NAMALWA (cell line): ENCODE measurements at regions not wholly inside any gene's neighbourhood (a gene's known extent, or its start where the extent isn't known, plus 50 kb on each side); places are given as distances from the start of the nearest gene placed in this dataset.

ENCODE experiments used
- DNase-seq: peaks from one replicate; pipeline ENCODE4 v3.0.0-alpha.2; 2015; ENCODE audit warnings: low spot score

GRCh38 chr5:56513141-56513540 is 280.0 kb upstream of the ANKRD55 start:
- no peak for DNase-seq

GRCh38 chr5:56512313-56512996 is 279.3 kb upstream of the ANKRD55 start:
- DNase-seq = no peak

- no peak for DNase-seq
Measured at GRCh38 chr5:56511326-56511841, 278.3 kb upstream of the ANKRD55 start.

- DNase-seq = no peak
Measured at GRCh38 chr5:56508249-56508648, 275.1 kb upstream of the ANKRD55 start.

- no peak for DNase-seq
Measured at GRCh38 chr5:56507351-56507930, 274.3 kb upstream of the ANKRD55 start.

GRCh38 chr5:56506211-56506965 is 273.3 kb upstream of the ANKRD55 start:
- no peak for DNase-seq

- no peak for DNase-seq
Measured at GRCh38 chr5:56503929-56504328, 270.8 kb upstream of the ANKRD55 start.

- DNase-seq = no peak
Measured at GRCh38 chr5:56501781-56502557, 268.8 kb upstream of the ANKRD55 start.

GRCh38 chr5:56499901-56500300 is 266.8 kb upstream of the ANKRD55 start:
- DNase-seq = no peak

- no peak for DNase-seq
Measured at GRCh38 chr5:56499491-56499890, 266.4 kb upstream of the ANKRD55 start.

GRCh38 chr5:56498759-56499395 is 265.7 kb upstream of the ANKRD55 start:
- DNase-seq = no peak

- DNase-seq = no peak
Measured at GRCh38 chr5:56496581-56497063, 263.5 kb upstream of the ANKRD55 start.

GRCh38 chr5:56494300-56494731 is 261.2 kb upstream of the ANKRD55 start:
- DNase-seq = no peak

GRCh38 chr5:56493766-56494165 is 260.6 kb upstream of the ANKRD55 start:
- no peak for DNase-seq

GRCh38 chr5:56493308-56493707 is 260.2 kb upstream of the ANKRD55 start:
- no peak for DNase-seq

GRCh38 chr5:56492812-56493211 is 259.7 kb upstream of the ANKRD55 start:
- DNase-seq = no peak

GRCh38 chr5:56490971-56491468 is 257.9 kb upstream of the ANKRD55 start:
- no peak for DNase-seq

- no peak for DNase-seq
Measured at GRCh38 chr5:56489272-56489671, 256.1 kb upstream of the ANKRD55 start.

GRCh38 chr5:56487528-56488115 is 254.5 kb upstream of the ANKRD55 start:
- DNase-seq = no peak

GRCh38 chr5:56482363-56482762 is 249.2 kb upstream of the ANKRD55 start:
- no peak for DNase-seq
